Stimulated activated naive CD8-positive, alpha-beta T cell treated with anti-CD3 and anti-CD28 coated beads, Interleukin-15, amount 100 ng/mL, for 72 hours (primary cell): ENCODE measurements at regions not wholly inside any gene's neighbourhood (a gene's known extent, or its start where the extent isn't known, plus 50 kb on each side); places are given as distances from the start of the nearest gene placed in this dataset.
"Not testable (repeated sequence)": the region's sequence is repeated elsewhere in the genome, so short reads cannot be mapped to it uniquely, and the experiment has no call there.

Experiments used
- ATAC-seq: fragments of 150-1000 bp; cut with Tn5 transposase; 2 replicates; pipeline ENCODE4 v1.10.0; 2021; ENCODE audit warnings: mild to moderate bottlenecking, moderate library complexity
- DNase-seq, 2 donors: peaks; one replicate each; pipeline ENCODE4 v3.0.0; 2021 to 2022
- H3K27ac Mint-ChIP-seq, 2 donors: one replicate each; pipeline ENCODE4 v1.8.0; 2022; ENCODE audit warnings: mild to moderate bottlenecking in 2 of 2, mixed read lengths in 2 of 2, moderate library complexity in 2 of 2
- H3K27me3 Mint-ChIP-seq: one replicate; pipeline ENCODE4 v1.8.0; 2022; ENCODE audit warnings: mixed read lengths
- H3K4me1 Mint-ChIP-seq: one replicate; pipeline ENCODE4 v1.8.0; 2022; ENCODE audit warnings: mild to moderate bottlenecking, mixed read lengths
- H3K4me3 Mint-ChIP-seq, 2 donors: one replicate each; pipeline ENCODE4 v1.8.0; 2022; ENCODE audit warnings: mild to moderate bottlenecking in 2 of 2, mixed read lengths in 2 of 2, moderate library complexity in 1 of 2
- H3K9me3 Mint-ChIP-seq, 2 donors: one replicate each; pipeline ENCODE4 v1.8.0; 2022; ENCODE audit warnings: mixed read lengths in 2 of 2

GRCh38 chr5:108503986-108504385, 122.1 kb upstream of the FBXL17 start:
- no peak overlapping the region for H3K27ac Mint-ChIP-seq
- DNase-seq, result no peak
- H3K4me1 Mint-ChIP-seq, result no peaks in the 10 kb centered on the region
- no peak overlapping the region for H3K4me3 Mint-ChIP-seq
- ATAC-seq, result no peak
- H3K9me3 Mint-ChIP-seq, result peaks cover 18 to 20% of the 10 kb centered on the region in 2 donors
- peaks cover 20% of the 10 kb centered on the region for H3K27me3 Mint-ChIP-seq

DNA sequence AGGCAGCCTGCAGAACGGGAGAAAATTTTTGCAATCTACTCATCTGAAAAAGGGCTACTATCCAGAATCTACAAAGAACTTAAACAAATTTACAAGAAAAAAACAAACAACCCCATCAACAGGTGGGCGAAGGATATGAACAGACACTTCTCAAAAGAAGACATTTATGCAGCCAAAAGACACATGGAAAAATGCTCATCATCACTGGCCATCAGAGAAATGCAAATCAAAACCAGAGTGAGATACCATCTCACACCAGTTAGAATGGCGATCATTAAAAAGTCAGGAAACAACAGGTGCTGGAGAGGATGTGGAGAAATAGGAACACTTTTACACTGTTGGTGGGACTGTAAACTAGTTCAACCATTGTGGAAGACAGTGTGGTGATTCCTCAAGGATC, 113.7 kb upstream of the FBXL17 start:
- not testable (repeated sequence) for DNase-seq, H3K4me1 Mint-ChIP-seq, H3K27ac Mint-ChIP-seq, ATAC-seq, H3K4me3 Mint-ChIP-seq
- peaks cover 22% of the 10 kb centered on the region for H3K27me3 Mint-ChIP-seq
- peaks cover 8 to 17% of the 10 kb centered on the region in 2 donors for H3K9me3 Mint-ChIP-seq

GRCh38 chr5:108487951-108488350, 106.1 kb upstream of the FBXL17 start:
- Mint-ChIP-seq H3K27me3 (peaks cover 36% of the 10 kb centered on the region), H3K9me3 (no peaks in the 10 kb centered on the region), H3K4me1 (no peaks in the 10 kb centered on the region), H3K4me3 (no peak overlapping the region), H3K27ac (no peak overlapping the region)
- no peak for DNase-seq
- no peak for ATAC-seq

DNA sequence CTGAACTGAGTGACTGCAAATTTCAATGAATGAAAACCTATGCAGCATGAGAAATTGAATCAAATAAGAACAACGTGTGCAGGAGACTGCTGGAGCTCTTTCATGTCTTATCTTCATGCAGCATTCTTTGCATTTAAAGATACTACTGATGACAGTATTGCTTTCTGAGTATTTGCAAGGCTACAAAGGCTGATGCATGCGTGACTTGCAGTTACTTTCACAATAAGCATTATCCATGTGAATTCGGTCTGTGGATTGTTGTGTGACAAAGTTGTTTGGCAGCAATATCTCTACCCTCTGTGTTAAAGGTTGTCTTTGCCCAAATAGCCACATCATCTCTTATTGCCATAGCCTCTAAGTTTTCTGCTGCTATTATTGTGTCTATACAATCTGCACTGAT, 102.1 kb upstream of the FBXL17 start:
- ATAC-seq, result no peak
- no peak overlapping the region for H3K27ac Mint-ChIP-seq
- H3K27me3 Mint-ChIP-seq, result peaks cover 8% of the 10 kb centered on the region
- DNase-seq, result no peak
- no peaks in the 10 kb centered on the region for H3K4me1 Mint-ChIP-seq
- H3K4me3 Mint-ChIP-seq, result no peak overlapping the region
- no peaks in the 10 kb centered on the region for H3K9me3 Mint-ChIP-seq

DNA sequence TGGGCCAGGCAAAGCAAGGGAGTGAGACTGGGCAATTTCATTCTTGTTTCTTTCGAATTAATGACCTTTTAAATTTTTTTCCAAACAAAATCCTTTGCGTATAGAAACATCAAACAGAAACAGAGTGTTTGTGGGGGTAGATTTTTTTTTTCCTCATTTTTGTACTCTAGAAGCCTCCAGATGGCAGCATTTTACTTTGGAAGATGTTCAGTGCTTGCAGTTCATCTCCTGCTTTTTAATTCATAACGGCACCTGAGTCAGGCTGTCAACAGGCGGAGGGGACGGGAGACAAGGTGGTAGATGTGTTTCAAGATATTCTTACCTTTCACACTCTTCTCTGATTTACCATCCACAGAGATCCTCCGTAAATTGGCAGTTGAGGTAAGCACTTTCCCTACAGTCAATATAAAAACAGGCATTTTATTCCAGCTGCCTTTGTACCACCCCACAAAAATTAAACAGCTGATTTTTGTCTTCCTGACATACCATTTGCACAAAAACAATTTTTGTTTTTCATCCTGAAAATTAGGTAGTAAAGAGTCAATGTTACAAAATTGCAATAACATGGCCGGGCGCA, 99.5 kb upstream of the FBXL17 start:
- peaks cover 15% of the 10 kb centered on the region for H3K27me3 Mint-ChIP-seq
- H3K27ac Mint-ChIP-seq, result no peak overlapping the region
- H3K4me3 Mint-ChIP-seq, result no peak overlapping the region
- DNase-seq (no peak), ATAC-seq (no peak)
- no peaks in the 10 kb centered on the region for H3K4me1 Mint-ChIP-seq
- no peaks in the 10 kb centered on the region for H3K9me3 Mint-ChIP-seq

DNA sequence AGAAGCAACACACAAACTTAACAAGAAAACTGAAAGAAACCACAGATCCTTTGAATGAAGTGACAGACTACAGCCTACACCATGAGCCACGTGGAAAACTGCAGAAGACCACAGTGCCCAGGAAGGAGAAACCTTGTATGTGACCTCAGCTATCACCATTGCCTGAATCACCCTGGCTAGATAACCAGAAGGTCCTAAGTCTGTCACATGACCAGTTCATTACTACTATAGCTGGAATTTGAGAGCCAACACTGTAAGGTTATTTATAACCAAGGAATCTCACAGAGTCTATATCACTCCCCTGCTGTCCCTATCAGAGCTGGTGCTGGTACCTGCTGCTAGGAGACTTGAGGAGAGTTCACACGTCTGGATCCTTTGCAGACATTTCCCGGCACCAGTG, 90.3 kb upstream of the FBXL17 start:
- Mint-ChIP-seq H3K4me1 (no peaks in the 10 kb centered on the region), H3K9me3 (peaks cover 0 to 5% of the 10 kb centered on the region in 2 donors), H3K27me3 (peaks cover 22% of the 10 kb centered on the region), H3K4me3 (no peak overlapping the region), H3K27ac (no peak overlapping the region)
- ATAC-seq (no peak), DNase-seq (no peak)

DNA sequence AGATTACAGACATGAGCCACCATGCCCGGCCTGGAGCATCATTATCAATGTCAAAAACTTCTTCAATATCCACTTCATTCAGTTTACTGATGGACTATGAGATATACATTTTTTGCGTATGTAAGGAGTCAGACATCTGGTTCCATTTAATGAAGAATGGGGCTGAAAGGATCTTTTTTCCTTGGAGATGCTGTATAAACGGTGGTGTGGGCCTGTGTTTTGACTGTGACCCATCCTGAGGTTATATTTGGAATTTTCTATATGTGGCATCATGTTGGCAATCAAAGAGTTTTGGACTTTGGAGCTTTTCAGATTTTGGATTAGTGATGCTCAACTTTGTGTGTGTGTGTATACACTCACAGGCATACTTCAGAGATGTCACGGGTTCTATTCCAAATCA, 85.7 kb upstream of the FBXL17 start:
- Mint-ChIP-seq H3K9me3 (no peaks in the 10 kb centered on the region), H3K27me3 (peaks cover 16% of the 10 kb centered on the region), H3K27ac (no peak overlapping the region), H3K4me3 (no peak overlapping the region), H3K4me1 (no peaks in the 10 kb centered on the region)
- DNase-seq (no peak), ATAC-seq (no peak)

DNA sequence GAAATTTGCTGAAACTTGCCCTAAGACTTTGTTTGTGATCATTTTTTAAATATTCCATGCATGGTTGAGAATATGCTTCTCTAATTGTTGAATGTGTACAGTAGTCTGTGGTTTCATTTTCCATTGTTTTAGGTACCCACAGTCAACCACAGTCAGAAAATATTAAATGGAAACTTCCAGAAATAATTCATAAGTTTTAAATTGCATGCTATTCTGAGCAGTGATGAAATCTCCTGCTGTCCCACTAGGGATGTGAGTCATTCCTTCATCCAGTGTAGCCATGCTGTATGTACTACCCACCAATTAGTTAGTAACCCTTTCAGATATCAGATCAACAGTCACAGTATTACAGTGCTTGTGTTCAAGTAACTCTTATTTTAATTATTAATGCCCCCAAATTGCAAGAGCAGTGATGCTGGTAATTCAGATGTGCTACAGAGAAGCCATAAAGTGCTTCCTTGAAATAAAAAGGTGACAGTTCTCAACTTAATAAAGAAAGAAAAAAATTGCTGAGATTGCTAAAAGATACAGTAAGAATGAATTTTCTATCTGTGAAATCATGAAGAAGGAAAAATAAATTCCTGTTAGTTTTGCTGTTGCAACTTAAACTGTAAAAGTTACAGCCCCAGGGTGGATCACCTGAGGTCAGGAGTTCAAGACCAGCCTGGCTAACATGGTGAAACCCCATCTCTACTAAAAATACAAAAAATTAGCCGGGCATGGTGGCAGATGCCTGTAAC, 79.9 kb upstream of the FBXL17 start:
- H3K27me3 Mint-ChIP-seq, result peaks cover 18% of the 10 kb centered on the region
- H3K27ac Mint-ChIP-seq, result no peak overlapping the region
- no peak for ATAC-seq
- no peaks in the 10 kb centered on the region for H3K4me1 Mint-ChIP-seq
- no peak for DNase-seq
- H3K4me3 Mint-ChIP-seq, result no peak overlapping the region
- H3K9me3 Mint-ChIP-seq, result no peaks in the 10 kb centered on the region

GRCh38 chr5:108459769-108460168, 77.9 kb upstream of the FBXL17 start:
- H3K27me3 Mint-ChIP-seq, result peaks cover 8% of the 10 kb centered on the region
- H3K4me3 Mint-ChIP-seq, result no peak overlapping the region
- DNase-seq, result no peak
- H3K9me3 Mint-ChIP-seq, result peaks cover 0 to 9% of the 10 kb centered on the region in 2 donors
- no peak overlapping the region for H3K27ac Mint-ChIP-seq
- no peak for ATAC-seq
- H3K4me1 Mint-ChIP-seq, result no peaks in the 10 kb centered on the region

GRCh38 chr5:108451269-108451668, 69.4 kb upstream of the FBXL17 start:
- no peaks in the 10 kb centered on the region for H3K4me1 Mint-ChIP-seq
- ATAC-seq, result no peak

DNA sequence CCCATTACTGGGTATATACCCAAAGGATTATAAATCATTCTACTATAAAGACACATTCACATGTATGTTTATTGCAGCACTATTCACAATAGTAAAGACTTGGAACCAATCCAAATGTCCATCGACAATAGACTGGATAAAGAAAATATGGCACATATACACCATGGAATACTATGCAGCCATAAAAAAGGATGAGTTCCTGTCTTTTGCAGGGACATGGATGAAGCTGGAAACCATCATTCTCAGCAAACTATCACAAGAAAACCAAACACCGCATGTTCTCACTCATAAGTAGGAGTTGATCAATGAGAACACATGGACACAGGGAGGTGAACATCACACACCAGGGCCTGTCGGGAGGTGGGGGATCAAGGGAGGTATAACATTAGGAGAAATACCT, 62.2 kb upstream of the FBXL17 start:
- not testable (repeated sequence) for ATAC-seq, H3K4me1 Mint-ChIP-seq, H3K27ac Mint-ChIP-seq, H3K27me3 Mint-ChIP-seq, H3K4me3 Mint-ChIP-seq, DNase-seq
- peaks cover 9 to 20% of the 10 kb centered on the region in 2 donors for H3K9me3 Mint-ChIP-seq

More at GRCh38 chr5:108451269-108451668, 69.4 kb upstream of the FBXL17 start:
- H3K4me3 Mint-ChIP-seq, result no peak overlapping the region
- H3K27ac Mint-ChIP-seq, result no peak overlapping the region
- peaks cover 13 to 31% of the 10 kb centered on the region in 2 donors for H3K9me3 Mint-ChIP-seq
- H3K27me3 Mint-ChIP-seq, result peaks cover 21% of the 10 kb centered on the region
- no peak for DNase-seq

GRCh38 chr5:108442063-108442651, 60.3 kb upstream of the FBXL17 start:
- H3K4me1 Mint-ChIP-seq, DNase-seq, H3K27me3 Mint-ChIP-seq, H3K27ac Mint-ChIP-seq, ATAC-seq, H3K4me3 Mint-ChIP-seq: not testable (repeated sequence)
- peaks cover 9 to 20% of the 10 kb centered on the region in 2 donors for H3K9me3 Mint-ChIP-seq

GRCh38 chr5:108437425-108437824, 55.5 kb upstream of the FBXL17 start:
- Mint-ChIP-seq H3K27ac (no peak overlapping the region), H3K9me3 (peaks cover under 1 to 10% of the 10 kb centered on the region in 2 donors), H3K4me3 (no peak overlapping the region), H3K4me1 (no peaks in the 10 kb centered on the region), H3K27me3 (peaks cover 7% of the 10 kb centered on the region)
- no peak for ATAC-seq
- no peak for DNase-seq

- ATAC-seq (no peak), DNase-seq (no peak)
- peaks cover 0 to 7% of the 10 kb centered on the region in 2 donors for H3K9me3 Mint-ChIP-seq
- no peaks in the 10 kb centered on the region for H3K4me1 Mint-ChIP-seq
- H3K4me3 Mint-ChIP-seq, result no peak overlapping the region
- H3K27me3 Mint-ChIP-seq, result peaks cover 8% of the 10 kb centered on the region
- H3K27ac Mint-ChIP-seq, result no peak overlapping the region
These were observed 54.8 kb upstream of the FBXL17 start for GRCh38 chr5:108436696-108437095.

GRCh38 chr5:108433600-108433999, 51.7 kb upstream of the FBXL17 start:
- DNase-seq (no peak), ATAC-seq (no peak)
- no peak overlapping the region for H3K27ac Mint-ChIP-seq
- peaks cover 7% of the 10 kb centered on the region for H3K27me3 Mint-ChIP-seq
- H3K9me3 Mint-ChIP-seq, result no peaks in the 10 kb centered on the region
- H3K4me1 Mint-ChIP-seq, result no peaks in the 10 kb centered on the region
- no peak overlapping the region for H3K4me3 Mint-ChIP-seq

- H3K4me1 Mint-ChIP-seq, result no peaks in the 10 kb centered on the region
- no peak overlapping the region for H3K27ac Mint-ChIP-seq
- H3K4me3 Mint-ChIP-seq, result no peak overlapping the region
- no peak for DNase-seq
- peaks cover 20% of the 10 kb centered on the region for H3K27me3 Mint-ChIP-seq
- peaks cover 6 to 13% of the 10 kb centered on the region in 2 donors for H3K9me3 Mint-ChIP-seq
- no peak for ATAC-seq
These were observed 50.1 kb upstream of the FBXL17 start for GRCh38 chr5:108432024-108432423.
